ENCODE measurements at regions not wholly inside any gene's neighbourhood (a gene's known extent, or its start where the extent isn't known, plus 50 kb on each side); places are given as distances from the start of the nearest gene placed in this dataset.

- DNase-seq: no peak
Observed at GRCh38 chr17:83144421-83145357, 65.3 kb downstream of the METRNL start.

- DNase-seq: no peak
Observed at GRCh38 chr17:83145358-83145738, 65.9 kb downstream of the METRNL start.

- DNase-seq: no peak
Observed at GRCh38 chr17:83145831-83146230, 66.4 kb downstream of the METRNL start.

GRCh38 chr17:83146347-83146746 lies 66.9 kb downstream of the METRNL start:
- DNase-seq: no peak

GRCh38 chr17:83147280-83147679 lies 67.9 kb downstream of the METRNL start:
- DNase-seq: no peak

GRCh38 chr17:83148317-83149028 lies 69.1 kb downstream of the METRNL start:
- DNase-seq: no peak

- DNase-seq: no peak
Observed at GRCh38 chr17:83149029-83149725, 69.8 kb downstream of the METRNL start.

- no peak for DNase-seq
Observed at GRCh38 chr17:83149761-83150251, 70.4 kb downstream of the METRNL start.

- DNase-seq: no peak
Observed at GRCh38 chr17:83150369-83151055, 71.1 kb downstream of the METRNL start.

- DNase-seq: no peak
Observed at GRCh38 chr17:83151056-83151441, 71.6 kb downstream of the METRNL start.

GRCh38 chr17:83151442-83152226 lies 72.2 kb downstream of the METRNL start:
- no peak for DNase-seq

GRCh38 chr17:83152227-83152744 lies 72.9 kb downstream of the METRNL start:
- no peak for DNase-seq

- DNase-seq: peak; percentile 22
Observed at GRCh38 chr17:83152745-83153611, 73.6 kb downstream of the METRNL start.

- no peak for DNase-seq
Observed at GRCh38 chr17:83153681-83154310, 74.4 kb downstream of the METRNL start.

- no peak for DNase-seq
Observed at GRCh38 chr17:83154311-83155127, 75.1 kb downstream of the METRNL start.

GRCh38 chr17:83155128-83156121 lies 76.0 kb downstream of the METRNL start:
- no peak for DNase-seq

GRCh38 chr17:83156408-83156807 lies 77.0 kb downstream of the METRNL start:
- no peak for DNase-seq

Data from DMS53 (cell line).